GM21367 (cell line): ENCODE measurements at regions not wholly inside any gene's neighbourhood (a gene's known extent, or its start where the extent isn't known, plus 50 kb on each side); places are given as distances from the start of the nearest gene placed in this dataset.

Source experiments
- ATAC-seq: cut with Tn5 transposase; IDR thresholded peaks from one replicate; pipeline ENCODE4 v1.9.1; 2021; ENCODE audit not compliant: unreplicated experiment

GRCh38 chr9:107872457-107873192, 383.1 kb upstream of the KLF4 start:
- ATAC-seq, result no peak

DNA sequence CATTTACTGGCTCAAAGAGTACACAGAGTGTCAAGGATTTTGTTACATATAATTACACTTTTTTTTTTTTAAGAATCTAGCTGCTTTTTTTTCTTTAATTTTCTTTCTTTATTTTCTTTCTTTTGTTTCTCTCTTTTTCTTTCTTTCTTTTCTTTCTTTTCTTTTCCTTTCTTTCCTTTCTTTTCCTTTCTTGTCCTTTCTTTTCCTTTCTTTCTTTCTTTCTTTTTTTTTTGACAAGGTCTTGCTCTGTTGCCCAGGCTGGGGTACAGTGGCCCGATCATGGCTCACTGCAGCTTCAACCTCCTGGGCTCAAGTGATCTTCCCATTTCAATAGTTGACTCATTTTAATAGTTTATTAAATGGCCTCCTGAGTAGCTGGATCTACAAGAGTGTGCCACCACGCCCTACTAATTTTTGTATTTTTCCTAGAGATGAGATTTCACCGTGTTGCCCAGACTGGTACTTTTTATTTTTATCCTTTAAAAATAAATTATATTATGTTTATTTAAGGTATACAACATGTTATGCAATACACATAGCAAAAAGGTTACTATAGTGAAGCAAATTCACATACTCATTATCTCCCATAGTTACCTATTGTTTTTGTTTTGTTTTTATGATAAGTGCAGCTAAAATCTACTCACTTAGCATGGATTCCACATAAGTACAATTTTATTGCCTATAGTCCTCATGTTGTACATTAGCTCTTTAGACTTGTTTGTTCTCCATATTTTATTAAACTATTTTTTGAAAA, 381.5 kb upstream of the KLF4 start:
- ATAC-seq, result no peak

- no peak for ATAC-seq
Observed at GRCh38 chr9:107870221-107870620, 380.7 kb upstream of the KLF4 start.

GRCh38 chr9:107869111-107869510, 379.5 kb upstream of the KLF4 start:
- ATAC-seq, result no peak

- no peak for ATAC-seq
Observed at GRCh38 chr9:107868186-107868585, 378.6 kb upstream of the KLF4 start.

- ATAC-seq, result no peak
Observed at GRCh38 chr9:107867738-107868137, 378.2 kb upstream of the KLF4 start.

DNA sequence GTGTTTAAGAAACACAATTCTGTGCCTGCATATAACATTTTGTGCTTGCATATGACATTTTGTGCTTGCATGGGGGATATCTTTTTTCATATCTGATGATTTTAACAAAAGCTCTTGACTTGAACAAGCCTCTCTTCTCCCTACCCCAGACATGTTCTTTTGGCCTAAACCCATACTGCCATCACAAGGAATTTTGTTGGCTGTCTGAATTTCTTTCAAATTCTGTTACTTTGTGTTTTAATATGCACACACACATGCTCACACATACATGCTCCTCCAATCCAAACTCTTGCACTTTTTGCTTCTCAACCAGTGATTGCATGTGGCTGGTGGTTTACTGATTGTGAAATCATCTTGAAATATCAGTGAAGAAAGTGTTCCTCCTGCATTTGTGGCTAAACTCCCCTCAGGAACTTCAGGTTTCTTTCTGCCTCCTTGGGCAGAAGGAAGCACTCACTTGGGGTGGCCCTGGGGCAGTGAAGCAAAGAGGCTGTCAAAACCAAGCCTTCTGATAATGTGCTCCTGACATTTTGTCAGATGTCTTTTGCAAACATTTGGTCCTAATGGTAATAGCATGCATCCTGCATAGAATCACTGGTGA, 377.2 kb upstream of the KLF4 start:
- ATAC-seq, result no peak

GRCh38 chr9:107863396-107863795, 373.8 kb upstream of the KLF4 start:
- no peak for ATAC-seq

GRCh38 chr9:107862881-107863280, 373.3 kb upstream of the KLF4 start:
- ATAC-seq, result no peak

GRCh38 chr9:107862323-107862722, 372.8 kb upstream of the KLF4 start:
- ATAC-seq, result no peak

GRCh38 chr9:107861075-107861474, 371.5 kb upstream of the KLF4 start:
- no peak for ATAC-seq

GRCh38 chr9:107858260-107858659, 368.7 kb upstream of the KLF4 start:
- ATAC-seq, result no peak

DNA sequence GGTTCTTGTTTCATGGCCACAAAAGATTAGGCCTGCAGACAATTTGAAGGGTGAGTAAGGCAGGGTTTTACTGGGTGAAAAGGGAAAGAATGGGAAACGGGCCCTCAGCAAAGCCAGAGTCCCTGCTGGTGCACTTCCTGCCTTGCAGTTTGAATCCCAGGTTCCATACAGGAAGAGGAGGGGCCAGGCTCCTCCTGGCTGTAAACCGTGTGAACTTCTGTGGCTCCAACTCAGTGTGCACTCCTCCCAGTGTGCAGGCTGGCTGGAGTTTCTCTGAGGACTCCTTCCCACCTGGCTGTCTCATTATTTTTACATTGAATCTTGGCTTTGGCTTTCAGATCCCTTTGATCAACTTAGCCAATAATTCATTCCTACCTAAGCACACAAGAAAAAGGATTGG, 367.1 kb upstream of the KLF4 start:
- no peak for ATAC-seq

- ATAC-seq, result no peak
Observed at GRCh38 chr9:107855164-107855563, 365.6 kb upstream of the KLF4 start.

DNA sequence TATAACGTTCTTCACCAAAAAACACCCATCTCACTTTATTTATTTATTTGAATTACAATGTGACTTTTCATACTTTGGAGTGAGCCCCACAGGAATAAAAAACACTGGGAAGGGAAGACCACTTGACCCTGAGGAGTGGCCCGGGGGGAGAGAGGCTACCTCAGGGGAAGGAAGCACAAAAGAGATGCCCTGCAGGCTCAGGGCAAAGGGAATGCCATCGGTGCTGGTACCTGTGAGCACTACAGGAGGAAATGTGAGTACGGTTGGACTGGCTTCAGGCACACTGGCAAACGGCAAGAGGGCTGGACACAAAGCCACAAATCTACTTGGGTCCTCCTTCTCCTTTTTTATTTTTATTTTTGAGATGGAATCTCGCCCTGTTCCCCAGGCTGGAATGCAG, 363.9 kb upstream of the KLF4 start:
- ATAC-seq, result no peak

DNA sequence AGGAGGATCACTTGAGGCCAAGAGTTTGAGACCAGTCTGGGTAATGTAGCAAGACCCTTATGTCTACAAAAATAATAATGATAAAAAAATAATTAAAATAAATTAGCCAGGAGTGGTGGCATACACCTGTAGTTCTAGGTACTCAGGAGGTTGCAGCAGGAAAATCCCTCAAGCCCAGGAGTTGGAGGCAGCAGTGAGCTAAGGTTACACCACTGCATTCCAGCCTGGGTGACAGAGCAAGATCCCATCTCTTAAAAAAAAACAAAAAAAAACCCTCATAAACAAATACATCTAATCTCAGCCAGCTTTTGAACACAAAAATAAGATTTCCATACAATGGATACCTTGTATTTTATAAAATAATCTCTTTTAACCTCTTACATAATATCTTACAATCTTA, 363.3 kb upstream of the KLF4 start:
- ATAC-seq, result no peak

DNA sequence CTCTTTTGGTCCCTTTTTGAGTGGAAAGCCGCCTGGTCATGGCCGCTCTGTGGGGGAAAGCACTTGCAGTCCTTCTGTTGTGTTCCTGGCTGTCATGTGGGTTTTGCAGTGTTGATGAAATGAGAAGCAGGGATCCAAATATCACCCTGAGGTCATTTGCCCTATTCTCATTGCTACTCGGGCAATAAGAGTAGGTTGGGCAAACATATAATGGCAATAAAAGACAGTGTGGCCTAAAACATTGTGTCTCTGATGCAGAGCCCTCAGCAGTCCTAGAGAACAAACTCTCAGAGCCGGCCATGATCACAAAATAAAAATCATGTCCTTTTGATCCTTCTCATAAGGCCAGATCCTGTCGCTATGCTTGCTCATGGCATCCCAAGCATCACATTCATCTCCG, 361.1 kb upstream of the KLF4 start:
- no peak for ATAC-seq

GRCh38 chr9:107847978-107848964, 358.7 kb upstream of the KLF4 start:
- ATAC-seq, result no peak

DNA sequence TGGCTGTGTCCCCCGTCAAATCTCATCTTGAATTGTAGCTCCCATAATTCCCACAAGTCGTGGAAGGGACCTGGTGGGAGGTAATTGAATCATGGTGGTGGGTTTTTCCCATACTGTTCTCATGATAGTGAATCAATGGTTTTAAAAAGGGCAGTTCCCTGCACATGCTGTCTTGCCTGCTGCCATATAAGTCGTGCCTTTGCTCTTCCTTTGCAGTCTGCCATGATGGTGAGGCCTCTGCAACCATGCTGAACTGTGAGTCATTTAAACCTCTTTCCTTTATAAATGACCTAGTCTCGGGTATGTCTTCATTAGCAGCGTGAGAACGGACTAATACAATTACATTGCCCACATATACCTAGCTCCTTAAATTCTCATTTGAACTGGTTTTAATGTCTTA, 353.0 kb upstream of the KLF4 start:
- no peak for ATAC-seq

DNA sequence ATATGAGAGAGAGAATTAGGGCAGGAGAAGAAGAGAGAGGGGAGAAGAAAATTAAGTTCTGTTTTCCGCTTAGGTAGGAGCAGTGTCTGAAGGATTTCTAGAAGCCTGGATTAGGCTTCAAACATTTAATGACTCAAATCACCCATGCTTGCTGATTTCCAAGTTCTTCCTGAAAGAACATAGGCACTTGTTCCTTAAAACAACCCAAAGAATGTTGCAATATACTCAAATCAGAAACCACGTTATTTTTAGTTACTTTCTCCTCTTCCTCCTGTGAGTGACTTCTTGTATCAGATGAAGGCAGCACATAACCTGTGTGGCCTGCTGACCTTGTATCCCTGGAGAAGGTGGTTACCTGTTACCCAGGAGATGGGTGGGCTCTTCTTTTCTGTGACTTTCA, 351.5 kb upstream of the KLF4 start:
- ATAC-seq, result no peak

GRCh38 chr9:107839371-107839770, 349.8 kb upstream of the KLF4 start:
- no peak for ATAC-seq
